KOPT-K1 (cell line): ENCODE measurements at regions not wholly inside any gene's neighbourhood (a gene's known extent, or its start where the extent isn't known, plus 50 kb on each side); places are given as distances from the start of the nearest gene placed in this dataset.

Experiments
- H3K27ac ChIP-seq: fragments of 200-600 bp; sonication (generic); 2 replicates; pipeline ENCODE4 v1.5.1; 2016; ENCODE audit warnings: antibody characterized with exemption, mild to moderate bottlenecking, low read depth, low read length; ENCODE audit not compliant: poor library complexity, severe bottlenecking
- H3K36me3 ChIP-seq: fragments of 200-600 bp; sonication (generic); 2 replicates; pipeline ENCODE4 v1.5.1; 2017; ENCODE audit warnings: antibody characterized with exemption, mild to moderate bottlenecking, low read length, moderate library complexity; ENCODE audit not compliant: insufficient read depth
- H3K9me3 ChIP-seq: fragments of 200-600 bp; sonication (generic); 2 replicates; pipeline ENCODE4 v1.5.1; 2017; ENCODE audit warnings: antibody characterized with exemption, low read length, mild to moderate bottlenecking; ENCODE audit not compliant: insufficient read depth, poor library complexity, severe bottlenecking

- H3K27ac ChIP-seq = peak overlapping the region; percentile 36
- H3K36me3 ChIP-seq = no peaks in the 10 kb centered on the region
- H3K9me3 ChIP-seq = peaks cover 14% of the 10 kb centered on the region
Observed at GRCh38 chr9:91156451-91157234, 205.1 kb downstream of the AUH start.

GRCh38 chr9:91157883-91158282 is 203.8 kb downstream of the AUH start:
- H3K36me3 ChIP-seq = no peaks in the 10 kb centered on the region
- H3K9me3 ChIP-seq = peaks cover 6% of the 10 kb centered on the region
- no peak overlapping the region for H3K27ac ChIP-seq

- Histone ChIP-seq H3K27ac (no peak overlapping the region), H3K36me3 (no peaks in the 10 kb centered on the region)
Observed at GRCh38 chr9:91158286-91158685, 203.4 kb downstream of the AUH start.

GRCh38 chr9:91158946-91159345 is 202.8 kb downstream of the AUH start:
- no peak overlapping the region for H3K27ac ChIP-seq

More at GRCh38 chr9:91158286-91158685, 203.4 kb downstream of the AUH start:
- H3K9me3 ChIP-seq = peaks cover 2% of the 10 kb centered on the region

GRCh38 chr9:91159664-91160121 is 202.0 kb downstream of the AUH start:
- Histone ChIP-seq H3K9me3 (no peaks in the 10 kb centered on the region), H3K27ac (no peak overlapping the region), H3K36me3 (no peaks in the 10 kb centered on the region)

More at GRCh38 chr9:91158946-91159345, 202.8 kb downstream of the AUH start:
- H3K9me3 ChIP-seq = no peaks in the 10 kb centered on the region
- no peaks in the 10 kb centered on the region for H3K36me3 ChIP-seq

- no peaks in the 10 kb centered on the region for H3K36me3 ChIP-seq
- no peaks in the 10 kb centered on the region for H3K9me3 ChIP-seq
- no peak overlapping the region for H3K27ac ChIP-seq
Observed at GRCh38 chr9:91160181-91160580, 201.5 kb downstream of the AUH start.

- Histone ChIP-seq H3K27ac (peak overlapping the region; percentile 71), H3K36me3 (no peaks in the 10 kb centered on the region), H3K9me3 (no peaks in the 10 kb centered on the region)
Observed at GRCh38 chr9:91160599-91161464, 200.9 kb downstream of the AUH start.

- peak overlapping the region; percentile 71 for H3K27ac ChIP-seq
- H3K9me3 ChIP-seq = no peaks in the 10 kb centered on the region
- H3K36me3 ChIP-seq = no peaks in the 10 kb centered on the region
Observed at GRCh38 chr9:91161465-91162300, 200.0 kb downstream of the AUH start.

GRCh38 chr9:91162311-91162710 is 199.4 kb downstream of the AUH start:
- Histone ChIP-seq H3K27ac (peak overlapping the region; percentile 71), H3K9me3 (no peaks in the 10 kb centered on the region), H3K36me3 (no peaks in the 10 kb centered on the region)

GRCh38 chr9:91162784-91163443 is 198.8 kb downstream of the AUH start:
- no peaks in the 10 kb centered on the region for H3K36me3 ChIP-seq
- no peaks in the 10 kb centered on the region for H3K9me3 ChIP-seq
- peak overlapping the region; percentile 71 for H3K27ac ChIP-seq

GRCh38 chr9:91163444-91163772 is 198.3 kb downstream of the AUH start:
- Histone ChIP-seq H3K27ac (peak overlapping the region; percentile 71), H3K36me3 (no peaks in the 10 kb centered on the region), H3K9me3 (no peaks in the 10 kb centered on the region)

GRCh38 chr9:91163773-91164471 is 197.8 kb downstream of the AUH start:
- no peaks in the 10 kb centered on the region for H3K36me3 ChIP-seq
- H3K27ac ChIP-seq = peak overlapping the region; percentile 71
- no peaks in the 10 kb centered on the region for H3K9me3 ChIP-seq
